ENCODE measurements at regions not wholly inside any gene's neighbourhood (a gene's known extent, or its start where the extent isn't known, plus 50 kb on each side); places are given as distances from the start of the nearest gene placed in this dataset.

DNA sequence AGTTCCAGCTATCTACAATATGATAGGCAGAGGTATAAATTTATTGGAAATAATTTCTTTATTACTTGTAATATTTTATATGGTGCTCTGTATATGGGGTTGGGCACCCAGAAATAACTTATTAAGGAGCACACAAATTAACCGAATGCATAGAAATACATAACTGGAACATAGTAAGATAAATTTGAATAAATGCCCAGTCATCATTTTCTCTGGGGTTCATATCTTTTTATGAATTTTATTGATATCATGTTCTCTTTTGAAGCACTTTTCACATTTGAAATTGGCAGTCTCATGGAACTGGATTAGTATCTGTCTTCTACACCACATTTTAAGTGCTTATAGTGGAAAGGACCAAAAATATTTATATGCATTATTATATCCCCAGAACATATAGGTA, 122.0 kb downstream of the PCDH7 start:
- no peak for TF ChIP-seq POLR2A (IDR thresholded peaks at IDR 0.05; ENCODE audit: borderline replicate concordance, extremely low read depth, insufficient read depth, insufficient read length)
- TF ChIP-seq, protein P1, sequence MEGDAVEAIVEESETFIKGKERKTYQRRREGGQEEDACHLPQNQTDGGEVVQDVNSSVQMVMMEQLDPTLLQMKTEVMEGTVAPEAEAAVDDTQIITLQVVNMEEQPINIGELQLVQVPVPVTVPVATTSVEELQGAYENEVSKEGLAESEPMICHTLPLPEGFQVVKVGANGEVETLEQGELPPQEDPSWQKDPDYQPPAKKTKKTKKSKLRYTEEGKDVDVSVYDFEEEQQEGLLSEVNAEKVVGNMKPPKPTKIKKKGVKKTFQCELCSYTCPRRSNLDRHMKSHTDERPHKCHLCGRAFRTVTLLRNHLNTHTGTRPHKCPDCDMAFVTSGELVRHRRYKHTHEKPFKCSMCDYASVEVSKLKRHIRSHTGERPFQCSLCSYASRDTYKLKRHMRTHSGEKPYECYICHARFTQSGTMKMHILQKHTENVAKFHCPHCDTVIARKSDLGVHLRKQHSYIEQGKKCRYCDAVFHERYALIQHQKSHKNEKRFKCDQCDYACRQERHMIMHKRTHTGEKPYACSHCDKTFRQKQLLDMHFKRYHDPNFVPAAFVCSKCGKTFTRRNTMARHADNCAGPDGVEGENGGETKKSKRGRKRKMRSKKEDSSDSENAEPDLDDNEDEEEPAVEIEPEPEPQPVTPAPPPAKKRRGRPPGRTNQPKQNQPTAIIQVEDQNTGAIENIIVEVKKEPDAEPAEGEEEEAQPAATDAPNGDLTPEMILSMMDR (IDR thresholded peaks at IDR 0.05 in 2 of 3, conservative IDR thresholded peaks at IDR 0.05 in 1 of 3; ENCODE audit: borderline replicate concordance in 1 of 3, insufficient read depth in 1 of 3, low read depth in 2 of 3, low read length in 2 of 3), result no peak
- no peak for TF ChIP-seq ZBTB33 (IDR thresholded peaks at IDR 0.05; ENCODE audit: extremely low read depth, insufficient replicate concordance, low read length)
- no peak for TF ChIP-seq CEBPB (IDR thresholded peaks at IDR 0.05; ENCODE audit: low read depth)
- TF ChIP-seq ZFX (IDR thresholded peaks at IDR 0.05), result no peak

Data from HCT116 (cell line).